NT2/D1 (cell line): ENCODE measurements at regions not wholly inside any gene's neighbourhood (a gene's known extent, or its start where the extent isn't known, plus 50 kb on each side); places are given as distances from the start of the nearest gene placed in this dataset.

Experiments
- DNase-seq: peaks from one replicate; pipeline ENCODE4 v3.0.0-alpha.2; 2011; ENCODE audit warnings: low read depth, low spot score
- H3K27me3 ChIP-seq: 2 replicates; pipeline ENCODE4 v1.6.0; 2011; ENCODE audit warnings: mild to moderate bottlenecking; ENCODE audit not compliant: insufficient read length, insufficient read depth
- H3K36me3 ChIP-seq: 2 replicates; pipeline ENCODE4 v1.6.1; 2011; ENCODE audit warnings: mild to moderate bottlenecking, low read length, mixed read lengths; ENCODE audit not compliant: insufficient read depth, insufficient read length
- H3K4me1 ChIP-seq: 2 replicates; pipeline ENCODE4 v1.5.1; 2011; ENCODE audit not compliant: insufficient read depth, insufficient read length
- H3K4me3 ChIP-seq: 2 replicates; pipeline ENCODE4 v1.5.1; 2011; ENCODE audit warnings: low read depth; ENCODE audit not compliant: insufficient read length
- H3K9ac ChIP-seq: 2 replicates; pipeline ENCODE4 v1.6.0; 2011; ENCODE audit warnings: low read depth; ENCODE audit not compliant: insufficient read length
- H3K9me3 ChIP-seq: 2 replicates; pipeline ENCODE4 v1.5.1; 2011; ENCODE audit warnings: mild to moderate bottlenecking, low read length; ENCODE audit not compliant: insufficient read depth
- SUZ12 ChIP-seq: IDR thresholded peaks from 2 replicates; pipeline ENCODE4 v1.6.1; 2011; ENCODE audit not compliant: insufficient read length, insufficient read depth; ENCODE audit errors: extremely low read depth
- YY1 ChIP-seq: IDR thresholded peaks from 2 replicates; pipeline ENCODE4 v1.6.1; 2011; ENCODE audit not compliant: insufficient read length, insufficient read depth
- ZNF274 ChIP-seq: IDR thresholded peaks from 2 replicates; pipeline ENCODE4 v1.6.1; 2011; ENCODE audit warnings: mild to moderate bottlenecking, low read depth, low read length

DNA sequence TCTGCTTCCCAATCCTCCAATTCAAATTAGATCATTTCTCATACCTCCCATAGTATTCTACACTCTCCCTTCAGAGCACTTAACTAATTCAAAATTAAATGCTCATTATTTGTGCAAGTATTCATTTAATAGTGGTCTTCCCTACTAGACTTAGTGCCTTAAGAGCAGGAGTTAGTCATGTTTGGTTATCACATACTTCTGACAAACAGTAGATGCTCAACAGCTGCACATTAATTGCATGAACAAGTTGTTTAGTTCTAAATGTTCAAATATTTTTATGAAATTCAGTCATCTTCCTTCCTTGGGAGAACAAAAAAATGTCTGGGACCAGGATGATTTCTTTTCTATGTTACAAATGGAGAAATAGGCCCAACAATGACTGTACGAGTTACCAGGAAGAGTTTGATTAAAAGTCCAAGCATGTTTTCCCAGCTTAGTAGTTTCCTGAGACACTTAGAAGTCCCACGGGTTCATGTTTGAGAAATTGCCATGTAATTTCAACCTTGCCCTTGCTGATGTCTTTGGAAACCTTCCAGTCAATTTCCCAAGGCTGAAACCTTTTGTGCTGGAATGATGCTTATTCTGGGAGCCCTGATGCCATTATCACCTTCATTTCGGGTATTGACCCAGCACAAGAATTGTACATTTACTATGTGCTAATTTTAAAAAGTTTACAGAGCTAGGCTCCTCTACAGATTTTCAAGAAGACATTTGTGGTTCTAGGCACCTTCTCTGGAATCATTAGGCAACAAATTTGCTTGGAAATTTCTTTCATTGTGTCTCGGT, 437.9 kb upstream of the PLXNA2 start:
- Histone ChIP-seq H3K36me3 (no peaks in the 10 kb centered on the region), H3K4me3 (no peak overlapping the region), H3K9me3 (no peaks in the 10 kb centered on the region), H3K4me1 (no peaks in the 10 kb centered on the region), H3K27me3 (no peaks in the 10 kb centered on the region), H3K9ac (no peak overlapping the region)
- TF ChIP-seq YY1, result no peak
- TF ChIP-seq SUZ12, result no peak
- TF ChIP-seq ZNF274, result no peak
- DNase-seq, result no peak

DNA sequence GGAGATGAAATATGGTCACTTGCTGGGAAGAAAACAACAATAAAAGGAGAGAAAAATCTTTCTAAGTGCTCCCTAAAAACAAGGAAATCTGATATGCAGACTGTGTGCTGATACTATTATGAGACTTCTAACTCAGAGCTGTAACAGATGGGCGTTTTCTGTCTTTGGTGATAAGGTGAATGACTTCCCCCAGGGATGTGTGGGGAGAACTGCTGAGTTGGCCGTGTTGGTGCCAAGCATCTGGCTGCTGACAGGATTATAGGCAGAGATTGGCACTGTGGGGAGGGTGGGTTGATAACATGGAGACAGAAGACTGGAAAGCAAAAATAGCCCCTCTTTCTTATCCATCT, 438.5 kb upstream of the PLXNA2 start:
- Histone ChIP-seq H3K27me3 (no peaks in the 10 kb centered on the region), H3K9ac (no peak overlapping the region), H3K4me1 (no peaks in the 10 kb centered on the region), H3K9me3 (no peaks in the 10 kb centered on the region), H3K4me3 (no peak overlapping the region), H3K36me3 (no peaks in the 10 kb centered on the region)
- TF ChIP-seq SUZ12, result no peak
- TF ChIP-seq ZNF274, result no peak
- TF ChIP-seq YY1, result no peak
- no peak for DNase-seq

DNA sequence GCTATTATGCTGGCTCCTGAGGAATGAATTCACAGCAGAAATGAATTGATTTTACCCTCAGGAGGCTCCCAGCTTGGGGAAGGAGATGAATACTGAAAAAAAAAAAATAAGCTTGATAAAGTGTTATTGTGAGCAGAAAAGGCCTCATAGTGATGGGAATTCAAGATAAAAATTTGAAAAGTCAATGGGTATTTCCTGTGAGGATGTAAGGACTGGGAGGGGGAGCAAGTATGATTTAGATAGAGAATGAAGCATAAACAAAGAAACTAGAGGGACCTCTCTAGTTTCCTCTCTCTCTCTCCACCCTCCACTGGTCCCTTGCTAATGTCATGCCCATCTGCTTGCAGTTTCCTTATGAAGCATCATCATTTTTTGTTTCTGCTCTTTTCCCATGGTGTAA, 439.0 kb upstream of the PLXNA2 start:
- Histone ChIP-seq H3K36me3 (no peaks in the 10 kb centered on the region), H3K27me3 (no peaks in the 10 kb centered on the region), H3K9me3 (no peaks in the 10 kb centered on the region), H3K9ac (no peak overlapping the region), H3K4me3 (no peak overlapping the region), H3K4me1 (no peaks in the 10 kb centered on the region)
- no peak for DNase-seq
- TF ChIP-seq SUZ12, result no peak
- TF ChIP-seq ZNF274, result no peak
- TF ChIP-seq YY1, result no peak

DNA sequence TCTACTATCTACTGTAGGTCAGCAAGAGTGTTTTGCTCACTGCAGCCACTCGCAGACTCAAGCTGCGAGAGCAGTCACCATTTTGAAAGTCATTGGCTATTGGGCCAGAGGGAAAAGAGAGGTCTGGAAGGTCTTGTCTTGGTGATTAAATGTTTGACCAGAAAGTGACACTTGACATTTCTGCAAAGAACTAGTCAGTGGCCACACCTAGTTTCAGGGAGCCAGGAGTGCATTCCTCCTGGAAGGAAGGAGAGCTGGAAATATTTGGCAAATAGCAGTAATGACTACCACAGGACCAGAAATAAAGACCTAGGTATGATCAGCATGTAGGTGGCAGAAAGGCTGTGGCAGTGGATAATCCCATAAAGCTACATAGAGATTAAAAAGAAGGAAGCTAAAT, 440.0 kb upstream of the PLXNA2 start:
- TF ChIP-seq ZNF274 (no peak), SUZ12 (no peak), YY1 (no peak)
- DNase-seq, result no peak
- Histone ChIP-seq H3K4me1 (no peaks in the 10 kb centered on the region), H3K27me3 (no peaks in the 10 kb centered on the region), H3K36me3 (no peaks in the 10 kb centered on the region), H3K9ac (no peak overlapping the region), H3K4me3 (no peak overlapping the region), H3K9me3 (no peaks in the 10 kb centered on the region)

DNA sequence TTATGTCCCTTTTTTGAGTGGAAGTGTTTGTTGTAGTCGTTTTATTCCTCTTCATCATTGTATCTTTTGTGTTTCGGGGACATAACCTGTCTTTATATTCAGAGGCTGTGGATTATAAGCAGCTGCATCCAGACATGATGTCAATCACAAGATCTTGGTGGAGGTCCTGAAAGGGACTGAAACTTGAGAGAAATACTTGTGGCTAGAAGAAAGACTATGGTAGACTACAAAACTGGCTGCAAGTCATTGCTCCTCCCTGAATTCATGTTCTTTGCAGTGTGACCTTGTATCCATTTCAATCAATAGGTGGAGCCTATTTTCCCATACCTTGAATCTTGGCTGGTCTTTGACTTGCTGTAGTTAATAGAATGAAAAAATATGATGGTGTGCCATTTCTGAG, 442.4 kb upstream of the PLXNA2 start:
- Histone ChIP-seq H3K9ac (no peak overlapping the region), H3K36me3 (no peaks in the 10 kb centered on the region), H3K27me3 (no peaks in the 10 kb centered on the region), H3K9me3 (no peaks in the 10 kb centered on the region), H3K4me3 (no peak overlapping the region), H3K4me1 (no peaks in the 10 kb centered on the region)
- no peak for TF ChIP-seq SUZ12
- TF ChIP-seq ZNF274, result no peak
- no peak for TF ChIP-seq YY1
- DNase-seq, result no peak

DNA sequence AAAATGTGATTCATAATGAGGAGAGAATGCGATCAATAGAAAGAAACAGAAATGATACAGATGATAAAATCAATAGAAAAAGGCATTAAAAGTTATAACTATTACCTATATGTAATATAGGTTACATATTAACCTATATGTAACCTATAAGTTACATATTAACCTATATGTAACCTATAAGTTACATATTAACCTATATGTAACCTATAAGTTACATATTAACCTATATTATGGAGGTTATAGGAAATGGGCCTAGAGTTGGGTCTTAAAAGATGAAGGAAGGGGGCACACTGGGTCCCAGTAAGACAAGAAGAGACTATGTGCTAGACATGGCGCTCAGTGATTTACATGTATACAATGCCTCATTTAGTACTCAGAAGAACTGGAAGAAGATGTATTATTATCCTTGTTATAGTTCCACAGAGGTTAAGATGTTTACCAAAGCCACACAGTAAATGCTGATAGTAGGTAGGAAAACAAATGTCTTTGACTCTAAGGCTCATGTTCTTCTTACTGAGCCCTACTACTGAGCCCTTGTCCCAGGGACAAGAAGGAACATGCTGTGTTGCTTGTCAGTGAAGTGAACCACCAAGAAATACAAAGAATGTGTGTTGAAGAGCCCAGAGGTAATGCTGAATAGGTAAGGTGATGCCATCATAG, 444.6 kb upstream of the PLXNA2 start:
- 0 out of 2 replicates have a peak, but pooled peaks cover 12% of the 10 kb centered on the region for H3K9me3 ChIP-seq
- H3K4me3 ChIP-seq, result no peak overlapping the region
- TF ChIP-seq YY1 (no peak), ZNF274 (no peak), SUZ12 (no peak)
- DNase-seq, result no peak
- H3K36me3 ChIP-seq, result no peaks in the 10 kb centered on the region
- H3K27me3 ChIP-seq, result no peaks in the 10 kb centered on the region
- no peaks in the 10 kb centered on the region for H3K4me1 ChIP-seq
- no peak overlapping the region for H3K9ac ChIP-seq

DNA sequence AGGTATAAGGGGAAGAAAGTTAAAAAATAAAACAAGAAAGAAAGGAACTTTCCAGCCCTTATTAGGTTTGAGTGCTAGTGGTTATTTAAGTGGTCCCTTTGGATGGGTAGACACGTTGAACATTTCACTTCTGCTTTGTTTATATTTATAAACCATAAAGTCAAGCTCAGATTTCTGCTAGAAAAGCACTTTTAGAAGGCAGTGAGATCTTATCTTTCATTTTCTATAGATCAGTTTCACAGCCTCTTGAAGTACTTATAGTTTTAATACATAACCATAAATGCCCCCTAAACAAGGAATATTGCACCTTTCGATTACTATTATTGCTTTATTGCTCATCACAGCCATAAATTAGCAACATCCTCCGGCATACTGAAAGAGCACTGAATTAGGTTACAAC, 446.8 kb upstream of the PLXNA2 start:
- H3K27me3 ChIP-seq, result no peaks in the 10 kb centered on the region
- TF ChIP-seq SUZ12 (no peak), YY1 (no peak), ZNF274 (no peak)
- no peak for DNase-seq
- H3K4me1 ChIP-seq, result no peaks in the 10 kb centered on the region
- no peaks in the 10 kb centered on the region for H3K36me3 ChIP-seq
- H3K9me3 ChIP-seq, result 0 out of 2 replicates have a peak, but pooled peaks cover 12% of the 10 kb centered on the region
- no peak overlapping the region for H3K9ac ChIP-seq
- H3K4me3 ChIP-seq, result no peak overlapping the region
